ENCODE measurements at regions not wholly inside any gene's neighbourhood (a gene's known extent, or its start where the extent isn't known, plus 50 kb on each side); places are given as distances from the start of the nearest gene placed in this dataset.

DNA sequence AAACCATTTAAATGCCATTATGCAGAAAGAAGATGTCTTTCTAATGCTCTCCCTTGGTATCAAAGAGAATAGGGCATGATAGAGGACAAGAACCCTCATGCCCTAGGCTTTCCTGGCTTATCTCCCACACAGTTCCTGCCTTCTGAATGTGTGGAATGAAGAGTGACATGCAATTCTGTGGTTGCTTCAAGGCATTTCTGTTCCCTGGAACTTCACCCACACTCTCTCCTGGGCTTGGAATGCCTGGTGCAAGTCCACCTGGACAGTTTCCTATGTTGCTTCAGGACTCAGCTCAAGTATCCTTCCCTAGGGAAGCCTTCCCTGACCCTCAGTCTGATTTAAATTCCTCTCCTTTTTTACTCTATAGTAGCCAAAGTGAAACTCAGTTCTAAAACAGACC, 53.8 kb upstream of the DRD2 start:
- no peak for TF ChIP-seq POLR2A (IDR thresholded peaks at IDR 0.05)
- TF ChIP-seq, protein P1, sequence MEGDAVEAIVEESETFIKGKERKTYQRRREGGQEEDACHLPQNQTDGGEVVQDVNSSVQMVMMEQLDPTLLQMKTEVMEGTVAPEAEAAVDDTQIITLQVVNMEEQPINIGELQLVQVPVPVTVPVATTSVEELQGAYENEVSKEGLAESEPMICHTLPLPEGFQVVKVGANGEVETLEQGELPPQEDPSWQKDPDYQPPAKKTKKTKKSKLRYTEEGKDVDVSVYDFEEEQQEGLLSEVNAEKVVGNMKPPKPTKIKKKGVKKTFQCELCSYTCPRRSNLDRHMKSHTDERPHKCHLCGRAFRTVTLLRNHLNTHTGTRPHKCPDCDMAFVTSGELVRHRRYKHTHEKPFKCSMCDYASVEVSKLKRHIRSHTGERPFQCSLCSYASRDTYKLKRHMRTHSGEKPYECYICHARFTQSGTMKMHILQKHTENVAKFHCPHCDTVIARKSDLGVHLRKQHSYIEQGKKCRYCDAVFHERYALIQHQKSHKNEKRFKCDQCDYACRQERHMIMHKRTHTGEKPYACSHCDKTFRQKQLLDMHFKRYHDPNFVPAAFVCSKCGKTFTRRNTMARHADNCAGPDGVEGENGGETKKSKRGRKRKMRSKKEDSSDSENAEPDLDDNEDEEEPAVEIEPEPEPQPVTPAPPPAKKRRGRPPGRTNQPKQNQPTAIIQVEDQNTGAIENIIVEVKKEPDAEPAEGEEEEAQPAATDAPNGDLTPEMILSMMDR (IDR thresholded peaks at IDR 0.05) = no peak
